HepG2 (cell line): ENCODE measurements at regions not wholly inside any gene's neighbourhood (a gene's known extent, or its start where the extent isn't known, plus 50 kb on each side); places are given as distances from the start of the nearest gene placed in this dataset.

Experiments
- CEBPB ChIP-seq: IDR thresholded peaks from 2 replicates; pipeline ENCODE4 v1.6.1; 2011; ENCODE audit warnings: low read depth, low read length, improper control_type of control experiment, borderline replicate concordance
- EZH2 ChIP-seq: conservative IDR thresholded peaks from 2 replicates; pipeline ENCODE4 v1.6.1; 2012; ENCODE audit warnings: mild to moderate bottlenecking, low read depth, low read length, moderate library complexity
- FOXC1 ChIP-seq: sonication (generic); formaldehyde crosslinking; IDR thresholded peaks from 2 replicates; pipeline ENCODE4 v1.8.0; 2022; ENCODE audit warnings: mild to moderate bottlenecking, missing genetic modification reagents, borderline replicate concordance
- GLI4 ChIP-seq: sonication (generic); formaldehyde crosslinking; IDR thresholded peaks from 2 replicates; pipeline ENCODE4 v1.5.1; 2020; ENCODE audit warnings: missing genetic modification reagents, mild to moderate bottlenecking, moderate library complexity, borderline replicate concordance
- HHEX ChIP-seq: IDR thresholded peaks from 2 replicates; pipeline ENCODE4 v1.6.1; 2016; ENCODE audit warnings: control low read depth
- KDM5B ChIP-seq: sonication (generic); formaldehyde crosslinking; IDR thresholded peaks from 2 replicates; pipeline ENCODE4 v1.4.0; 2020; ENCODE audit warnings: missing genetic modification reagents, mild to moderate bottlenecking, borderline replicate concordance
- MXI1 ChIP-seq: IDR thresholded peaks from 3 replicates; pipeline ENCODE4 v1.6.1; 2012; ENCODE audit warnings: low read depth, low read length, inconsistent platforms, borderline replicate concordance
- MYNN ChIP-seq: sonication (generic); formaldehyde crosslinking; IDR thresholded peaks from 2 replicates; pipeline ENCODE4 v1.4.0; 2020; ENCODE audit warnings: mild to moderate bottlenecking, low read depth, missing genetic modification reagents
- POLR2AphosphoS5 ChIP-seq: IDR thresholded peaks from 2 replicates; pipeline ENCODE4 v1.6.1; 2012; ENCODE audit warnings: low read depth, low read length
- SIN3B ChIP-seq: fragments of 150-350 bp; IDR thresholded peaks from 2 replicates; pipeline ENCODE4 v1.6.1; 2014; ENCODE audit warnings: low read length
- ZBTB20 ChIP-seq: sonication (generic); formaldehyde crosslinking; IDR thresholded peaks from 2 replicates; pipeline ENCODE4 v1.8.1; 2023; ENCODE audit warnings: missing genetic modification reagents, low read depth, mild to moderate bottlenecking, borderline replicate concordance
- ZNF549 ChIP-seq: sonication (generic); formaldehyde crosslinking; IDR thresholded peaks from 2 replicates; pipeline ENCODE4 v1.5.0; 2020; ENCODE audit warnings: missing genetic modification reagents

- TF ChIP-seq ZBTB20 (CRISPR knock-in tag) (no peak), ZNF549 (CRISPR knock-in tag) (no peak), EZH2 (no peak), SIN3B (no peak), CEBPB (no peak), FOXC1 (CRISPR knock-in tag) (no peak), POLR2AphosphoS5 (no peak), MXI1 (no peak), GLI4 (CRISPR knock-in tag) (no peak), HHEX (CRISPR knock-in tag) (no peak), KDM5B (no peak), MYNN (CRISPR knock-in tag) (no peak)
Measured at GRCh38 chr4:174402470-174403176, 118.9 kb downstream of the CEP44 start.
